Fibroblast of lung (primary cell): ENCODE measurements at regions not wholly inside any gene's neighbourhood (a gene's known extent, or its start where the extent isn't known, plus 50 kb on each side); places are given as distances from the start of the nearest gene placed in this dataset.

ENCODE experiments used
- DNase-seq, 2 donors: peaks; one replicate each; pipeline versions ENCODE4 v3.0.0 to v3.0.0-alpha.2; 2010; ENCODE audit warnings: low read depth in 2 of 2
- H2AFZ ChIP-seq: 2 replicates; pipeline ENCODE4 v1.5.1; 2012; ENCODE audit warnings: low read length, control low read depth, inconsistent platforms
- H3K27ac ChIP-seq: 2 replicates; pipeline ENCODE4 v1.5.1; 2011; ENCODE audit warnings: low read length, control low read depth; ENCODE audit not compliant: insufficient read depth
- H3K27me3 ChIP-seq: 2 replicates; pipeline ENCODE4 v1.5.1; 2011; ENCODE audit warnings: mild to moderate bottlenecking, low read length; ENCODE audit not compliant: control insufficient read depth, insufficient read depth
- H3K36me3 ChIP-seq: 2 replicates; pipeline ENCODE4 v1.5.1; 2011; ENCODE audit warnings: low read length; ENCODE audit not compliant: control insufficient read depth, insufficient read depth
- H3K4me1 ChIP-seq: 2 replicates; pipeline ENCODE4 v1.5.1; 2011; ENCODE audit warnings: low read length; ENCODE audit not compliant: control insufficient read depth, insufficient read depth; ENCODE audit errors: extremely low read depth
- H3K4me2 ChIP-seq: 2 replicates; pipeline ENCODE4 v1.5.1; 2011; ENCODE audit warnings: low read length, control low read depth; ENCODE audit not compliant: insufficient read depth; ENCODE audit errors: extremely low read depth
- H3K4me3 ChIP-seq, 4 experiments: fragments of 200-600 bp in 1 of 4; sonication (generic) in 1 of 4; replicated peaks in 1 of 4; 2 replicates each; pipeline ENCODE4 v1.5.1; 2011 to 2016; ENCODE audit warnings: low read length in 4 of 4, low read depth in 3 of 4, mild to moderate bottlenecking in 3 of 4, control low read depth in 2 of 4, inconsistent platforms in 1 of 4, mixed read lengths in 1 of 4; ENCODE audit not compliant: insufficient read depth in 1 of 4; ENCODE audit errors: control extremely low read depth in 1 of 4
- H3K79me2 ChIP-seq: 2 replicates; pipeline ENCODE4 v1.5.1; 2012; ENCODE audit warnings: mild to moderate bottlenecking, low read length, inconsistent platforms; ENCODE audit not compliant: control insufficient read depth, insufficient read depth
- H3K9ac ChIP-seq: 2 replicates; pipeline ENCODE4 v1.5.1; 2011; ENCODE audit warnings: mild to moderate bottlenecking, low read length, control low read depth; ENCODE audit not compliant: insufficient read depth
- H3K9me3 ChIP-seq: 2 replicates; pipeline ENCODE4 v1.5.1; 2012; ENCODE audit warnings: low read depth, low read length; ENCODE audit not compliant: control insufficient read depth, insufficient read depth
- H4K20me1 ChIP-seq: 2 replicates; pipeline ENCODE4 v1.5.1; 2011; ENCODE audit warnings: low read length; ENCODE audit not compliant: control insufficient read depth, insufficient read depth; ENCODE audit errors: extremely low read depth
- EZH2 ChIP-seq: IDR thresholded peaks from 2 replicates; pipeline ENCODE4 v1.5.1; 2012; ENCODE audit warnings: low read length, control low read depth, mild to moderate bottlenecking; ENCODE audit errors: missing control alignments
- TF ChIP-seq, protein P1 (sequence below), 2 donors: IDR thresholded peaks in 1 of 2; conservative IDR thresholded peaks in 1 of 2; 1 replicate in 1 of 2; 2 replicates in 1 of 2; pipeline ENCODE4 v1.5.1; 2011 to 2012; ENCODE audit warnings: low read length in 2 of 2, control low read depth in 1 of 2, inconsistent platforms in 1 of 2, low read depth in 1 of 2, mild to moderate bottlenecking in 1 of 2

- Histone ChIP-seq H4K20me1 (no peaks in the 10 kb centered on the region), H3K79me2 (no peaks in the 10 kb centered on the region), H3K4me3 (no peak overlapping the region), H3K9me3 (no peaks in the 10 kb centered on the region), H3K4me2 (no peak overlapping the region), H2AFZ (no peak overlapping the region), H3K4me1 (no peaks in the 10 kb centered on the region), H3K9ac (no peak overlapping the region), H3K27me3 (no peaks in the 10 kb centered on the region), H3K36me3 (no peaks in the 10 kb centered on the region), H3K27ac (no peak overlapping the region)
- no peak for DNase-seq
- TF ChIP-seq EZH2, result no peak
- TF ChIP-seq, protein P1, sequence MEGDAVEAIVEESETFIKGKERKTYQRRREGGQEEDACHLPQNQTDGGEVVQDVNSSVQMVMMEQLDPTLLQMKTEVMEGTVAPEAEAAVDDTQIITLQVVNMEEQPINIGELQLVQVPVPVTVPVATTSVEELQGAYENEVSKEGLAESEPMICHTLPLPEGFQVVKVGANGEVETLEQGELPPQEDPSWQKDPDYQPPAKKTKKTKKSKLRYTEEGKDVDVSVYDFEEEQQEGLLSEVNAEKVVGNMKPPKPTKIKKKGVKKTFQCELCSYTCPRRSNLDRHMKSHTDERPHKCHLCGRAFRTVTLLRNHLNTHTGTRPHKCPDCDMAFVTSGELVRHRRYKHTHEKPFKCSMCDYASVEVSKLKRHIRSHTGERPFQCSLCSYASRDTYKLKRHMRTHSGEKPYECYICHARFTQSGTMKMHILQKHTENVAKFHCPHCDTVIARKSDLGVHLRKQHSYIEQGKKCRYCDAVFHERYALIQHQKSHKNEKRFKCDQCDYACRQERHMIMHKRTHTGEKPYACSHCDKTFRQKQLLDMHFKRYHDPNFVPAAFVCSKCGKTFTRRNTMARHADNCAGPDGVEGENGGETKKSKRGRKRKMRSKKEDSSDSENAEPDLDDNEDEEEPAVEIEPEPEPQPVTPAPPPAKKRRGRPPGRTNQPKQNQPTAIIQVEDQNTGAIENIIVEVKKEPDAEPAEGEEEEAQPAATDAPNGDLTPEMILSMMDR (conservative IDR thresholded peaks at IDR 0.05 in 1 of 2, IDR thresholded peaks at IDR 0.05 in 1 of 2; ENCODE audit: low read depth in 1 of 2, low read length in 2 of 2), result no peak
These were observed 172.3 kb upstream of the TMPO start for GRCh38 chr12:98343002-98343567.

- H3K36me3 ChIP-seq, result no peaks in the 10 kb centered on the region
- H3K9ac ChIP-seq, result no peak overlapping the region
- H2AFZ ChIP-seq, result no peak overlapping the region
- TF ChIP-seq EZH2, result no peak
- TF ChIP-seq, protein P1 (conservative IDR thresholded peaks at IDR 0.05 in 1 of 2, IDR thresholded peaks at IDR 0.05 in 1 of 2; ENCODE audit: low read depth in 1 of 2, low read length in 2 of 2), result no peak
- no peaks in the 10 kb centered on the region for H3K79me2 ChIP-seq
- H3K27me3 ChIP-seq, result no peaks in the 10 kb centered on the region
- no peaks in the 10 kb centered on the region for H3K9me3 ChIP-seq
- DNase-seq, result no peak
- H3K27ac ChIP-seq, result no peak overlapping the region
- H3K4me1 ChIP-seq, result no peaks in the 10 kb centered on the region
- no peak overlapping the region for H3K4me2 ChIP-seq
- no peaks in the 10 kb centered on the region for H4K20me1 ChIP-seq
- H3K4me3 ChIP-seq, result no peak overlapping the region
These were observed 171.1 kb upstream of the TMPO start for GRCh38 chr12:98344046-98344930.

DNA sequence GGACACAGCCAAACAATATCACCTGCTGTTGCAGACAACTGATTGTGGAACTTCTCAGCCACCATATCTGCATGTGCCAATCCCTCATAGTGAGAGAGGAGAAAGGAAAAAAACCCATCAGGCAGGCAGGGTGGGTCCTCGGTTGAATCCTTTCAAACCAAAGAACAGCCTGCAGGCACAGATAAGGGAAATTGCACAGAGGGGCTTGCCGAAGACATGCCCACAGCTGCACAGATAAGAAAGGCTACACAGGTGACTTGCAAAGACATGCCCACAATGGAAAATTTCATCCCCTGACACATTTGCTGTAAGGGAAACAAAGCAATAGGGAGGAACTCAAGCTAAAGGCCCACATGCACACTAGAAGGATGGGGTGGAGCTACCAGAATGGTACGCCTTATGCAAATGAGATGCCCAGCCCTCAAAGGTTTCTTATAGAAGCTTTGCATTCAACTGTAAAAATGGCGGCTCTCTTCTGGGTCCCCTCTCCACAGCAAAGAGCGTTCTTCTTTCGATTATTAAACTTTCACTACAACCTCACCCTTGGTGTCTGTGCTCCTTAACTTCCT lies 170.0 kb upstream of the TMPO start:
- no peak for TF ChIP-seq EZH2
- TF ChIP-seq, protein P1 (conservative IDR thresholded peaks at IDR 0.05 in 1 of 2, IDR thresholded peaks at IDR 0.05 in 1 of 2; ENCODE audit: low read depth in 1 of 2, low read length in 2 of 2), result no peak
- no peaks in the 10 kb centered on the region for H3K27me3 ChIP-seq

More for the DNA sequence above, 170.0 kb upstream of the TMPO start:
- Histone ChIP-seq H2AFZ (no peak overlapping the region), H3K4me3 (no peak overlapping the region), H3K4me1 (no peaks in the 10 kb centered on the region), H3K9ac (no peak overlapping the region), H3K79me2 (no peaks in the 10 kb centered on the region), H3K36me3 (no peaks in the 10 kb centered on the region), H3K27ac (no peak overlapping the region), H4K20me1 (no peaks in the 10 kb centered on the region), H3K4me2 (no peak overlapping the region), H3K9me3 (no peaks in the 10 kb centered on the region)
- no peak for DNase-seq
